ENCODE measurements at regions not wholly inside any gene's neighbourhood (a gene's known extent, or its start where the extent isn't known, plus 50 kb on each side); places are given as distances from the start of the nearest gene placed in this dataset.

DNA sequence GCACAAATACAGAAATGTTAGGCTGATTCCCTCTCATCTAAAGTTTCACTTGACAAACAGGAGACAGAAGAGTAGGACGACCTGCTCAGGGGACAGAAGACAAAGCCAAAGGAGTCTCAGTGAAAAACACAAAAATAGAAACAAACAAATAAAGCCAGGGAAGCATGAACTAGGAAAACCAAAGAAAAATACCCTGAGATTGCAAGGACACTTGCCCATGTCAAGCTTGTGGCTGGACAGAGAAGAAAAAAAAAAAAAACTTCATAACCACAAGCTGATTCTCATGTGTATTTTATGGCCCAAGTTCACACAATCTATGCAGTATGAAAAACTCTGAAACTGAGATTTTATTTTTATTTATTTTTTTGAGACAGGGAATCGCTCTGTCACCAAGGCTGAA lies 85.6 kb upstream of the BEND6 start:
- no peak for DNase-seq (ENCODE audit: low spot score)
- Histone ChIP-seq H3K36me3 (no peaks in the 10 kb centered on the region), H3K4me3 (no peak overlapping the region), H3K4me1 (no peaks in the 10 kb centered on the region), H3K9me3 (no peaks in the 10 kb centered on the region), H3K27ac (no peak overlapping the region), H3K27me3 (no peaks in the 10 kb centered on the region)
- TF ChIP-seq, protein P1, sequence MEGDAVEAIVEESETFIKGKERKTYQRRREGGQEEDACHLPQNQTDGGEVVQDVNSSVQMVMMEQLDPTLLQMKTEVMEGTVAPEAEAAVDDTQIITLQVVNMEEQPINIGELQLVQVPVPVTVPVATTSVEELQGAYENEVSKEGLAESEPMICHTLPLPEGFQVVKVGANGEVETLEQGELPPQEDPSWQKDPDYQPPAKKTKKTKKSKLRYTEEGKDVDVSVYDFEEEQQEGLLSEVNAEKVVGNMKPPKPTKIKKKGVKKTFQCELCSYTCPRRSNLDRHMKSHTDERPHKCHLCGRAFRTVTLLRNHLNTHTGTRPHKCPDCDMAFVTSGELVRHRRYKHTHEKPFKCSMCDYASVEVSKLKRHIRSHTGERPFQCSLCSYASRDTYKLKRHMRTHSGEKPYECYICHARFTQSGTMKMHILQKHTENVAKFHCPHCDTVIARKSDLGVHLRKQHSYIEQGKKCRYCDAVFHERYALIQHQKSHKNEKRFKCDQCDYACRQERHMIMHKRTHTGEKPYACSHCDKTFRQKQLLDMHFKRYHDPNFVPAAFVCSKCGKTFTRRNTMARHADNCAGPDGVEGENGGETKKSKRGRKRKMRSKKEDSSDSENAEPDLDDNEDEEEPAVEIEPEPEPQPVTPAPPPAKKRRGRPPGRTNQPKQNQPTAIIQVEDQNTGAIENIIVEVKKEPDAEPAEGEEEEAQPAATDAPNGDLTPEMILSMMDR (IDR thresholded peaks at IDR 0.05), result no peak

DNA sequence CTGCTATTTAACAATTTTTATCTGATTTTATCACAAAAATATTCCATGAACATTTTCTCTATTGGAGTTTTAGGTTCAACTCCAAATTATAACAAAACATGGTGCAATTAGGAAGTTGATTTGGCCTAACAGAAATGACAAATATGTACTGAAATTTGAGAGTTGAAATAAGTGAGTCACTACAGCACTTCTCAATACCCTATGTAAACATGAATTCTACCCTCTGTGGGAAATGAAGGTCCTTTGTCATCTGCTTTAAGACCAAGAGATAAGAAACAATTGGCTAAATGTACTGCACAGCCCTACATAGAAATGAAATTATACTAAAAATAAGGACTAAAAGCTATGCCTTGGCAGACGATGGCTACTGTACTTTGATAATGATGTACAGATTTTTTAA lies 86.2 kb upstream of the BEND6 start:
- H3K9me3 ChIP-seq, result no peaks in the 10 kb centered on the region
- H3K4me1 ChIP-seq, result no peaks in the 10 kb centered on the region
- DNase-seq (ENCODE audit: low spot score), result no peak
- H3K36me3 ChIP-seq, result no peaks in the 10 kb centered on the region
- no peaks in the 10 kb centered on the region for H3K27me3 ChIP-seq
- no peak overlapping the region for H3K4me3 ChIP-seq
- H3K27ac ChIP-seq, result no peak overlapping the region
- TF ChIP-seq, protein P1 (IDR thresholded peaks at IDR 0.05), result no peak

- no peaks in the 10 kb centered on the region for H3K9me3 ChIP-seq
- TF ChIP-seq, protein P1 (IDR thresholded peaks at IDR 0.05), result no peak
- H3K4me3 ChIP-seq, result no peak overlapping the region
- no peaks in the 10 kb centered on the region for H3K27me3 ChIP-seq
- no peak overlapping the region for H3K27ac ChIP-seq
- no peak for DNase-seq (ENCODE audit: low spot score)
- no peaks in the 10 kb centered on the region for H3K36me3 ChIP-seq
- peaks cover 0 to 12% of the 10 kb centered on the region in 2 donors for H3K4me1 ChIP-seq
Measured at GRCh38 chr6:56866917-56867522, 87.9 kb upstream of the BEND6 start.

GRCh38 chr6:56865081-56865875 lies 89.6 kb upstream of the BEND6 start:
- Histone ChIP-seq H3K4me1 (peaks cover 0 to 12% of the 10 kb centered on the region in 2 donors), H3K27me3 (no peaks in the 10 kb centered on the region), H3K9me3 (no peaks in the 10 kb centered on the region), H3K36me3 (no peaks in the 10 kb centered on the region), H3K27ac (no peak overlapping the region), H3K4me3 (no peak overlapping the region)
- no peak for DNase-seq (ENCODE audit: low spot score)
- TF ChIP-seq, protein P1 (IDR thresholded peaks at IDR 0.05), result no peak

DNA sequence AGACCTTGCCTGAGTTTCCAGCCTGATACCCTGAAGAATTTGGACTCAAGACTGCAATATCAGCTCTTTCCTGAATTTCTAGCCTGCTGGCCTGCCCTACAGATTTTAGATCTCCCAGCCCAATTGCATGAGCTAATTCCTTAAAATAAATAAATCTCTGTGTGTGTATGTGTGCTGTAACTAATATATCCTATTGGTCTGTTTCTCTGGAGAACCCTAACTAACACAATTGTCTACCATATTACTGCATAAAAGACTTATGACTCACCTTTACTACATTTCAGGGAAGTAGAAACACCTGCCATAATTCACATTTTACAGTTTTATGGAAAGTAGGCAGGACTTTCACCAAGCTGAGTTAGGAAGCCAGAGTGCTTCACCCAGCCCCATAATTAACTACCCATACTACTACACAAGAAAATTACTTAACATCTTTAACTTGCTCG lies 90.7 kb upstream of the BEND6 start:
- H3K9me3 ChIP-seq, result no peaks in the 10 kb centered on the region
- no peak overlapping the region for H3K27ac ChIP-seq
- no peak for DNase-seq (ENCODE audit: low spot score)
- no peak overlapping the region for H3K4me3 ChIP-seq
- H3K4me1 ChIP-seq, result peaks cover 0 to 12% of the 10 kb centered on the region in 2 donors
- TF ChIP-seq, protein P1 (IDR thresholded peaks at IDR 0.05), result no peak
- H3K27me3 ChIP-seq, result no peaks in the 10 kb centered on the region
- H3K36me3 ChIP-seq, result no peaks in the 10 kb centered on the region

All from right atrium auricular region (tissue), 2 donors.